Right lobe of liver (tissue), 4 donors: ENCODE measurements at regions not wholly inside any gene's neighbourhood (a gene's known extent, or its start where the extent isn't known, plus 50 kb on each side); places are given as distances from the start of the nearest gene placed in this dataset.

Source experiments
- POLR2A ChIP-seq: fragments of 450-650 bp; IDR thresholded peaks from one replicate; pipeline ENCODE4 v1.6.1; 2017; ENCODE audit warnings: antibody characterized with exemption, mild to moderate bottlenecking
- TF ChIP-seq, protein P1 (sequence below), 4 donors: fragments of 200-600 bp in 3 of 4; fragments of 450-650 bp in 1 of 4; IDR thresholded peaks; one replicate each; pipeline versions ENCODE4 v1.5.1 to v1.8.0; 2016 to 2022; ENCODE audit warnings: antibody characterized with exemption in 4 of 4, mild to moderate bottlenecking in 2 of 4
- donor health status: DM: no; HTN: no; CAD: no.
- donor health status: DM: no; HTN: no; CAD: no.
- donor health status: DM: no; HTN: yes; CAD: no.

DNA sequence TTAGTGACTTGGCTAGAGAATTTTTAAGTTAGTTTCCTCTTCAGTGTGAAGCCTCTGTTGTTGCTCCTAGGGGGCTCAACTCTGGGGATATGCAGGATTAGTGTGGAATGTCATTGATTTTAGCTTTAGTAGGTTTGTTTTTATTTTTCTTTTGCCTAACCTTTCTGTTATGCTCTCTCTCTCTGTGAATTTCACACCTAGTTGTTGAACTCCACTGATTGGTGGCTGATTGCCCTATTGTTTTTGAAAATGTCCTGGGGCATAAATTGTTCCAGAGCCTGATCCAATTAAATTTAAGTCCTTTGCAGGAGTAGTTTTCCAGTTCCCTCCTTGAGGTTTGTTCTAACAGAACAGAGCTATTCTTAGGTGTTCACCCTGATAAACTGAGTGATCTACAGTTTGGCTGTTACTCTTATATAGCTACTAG lies 393.3 kb upstream of the CTSO start:
- TF ChIP-seq, protein P1, sequence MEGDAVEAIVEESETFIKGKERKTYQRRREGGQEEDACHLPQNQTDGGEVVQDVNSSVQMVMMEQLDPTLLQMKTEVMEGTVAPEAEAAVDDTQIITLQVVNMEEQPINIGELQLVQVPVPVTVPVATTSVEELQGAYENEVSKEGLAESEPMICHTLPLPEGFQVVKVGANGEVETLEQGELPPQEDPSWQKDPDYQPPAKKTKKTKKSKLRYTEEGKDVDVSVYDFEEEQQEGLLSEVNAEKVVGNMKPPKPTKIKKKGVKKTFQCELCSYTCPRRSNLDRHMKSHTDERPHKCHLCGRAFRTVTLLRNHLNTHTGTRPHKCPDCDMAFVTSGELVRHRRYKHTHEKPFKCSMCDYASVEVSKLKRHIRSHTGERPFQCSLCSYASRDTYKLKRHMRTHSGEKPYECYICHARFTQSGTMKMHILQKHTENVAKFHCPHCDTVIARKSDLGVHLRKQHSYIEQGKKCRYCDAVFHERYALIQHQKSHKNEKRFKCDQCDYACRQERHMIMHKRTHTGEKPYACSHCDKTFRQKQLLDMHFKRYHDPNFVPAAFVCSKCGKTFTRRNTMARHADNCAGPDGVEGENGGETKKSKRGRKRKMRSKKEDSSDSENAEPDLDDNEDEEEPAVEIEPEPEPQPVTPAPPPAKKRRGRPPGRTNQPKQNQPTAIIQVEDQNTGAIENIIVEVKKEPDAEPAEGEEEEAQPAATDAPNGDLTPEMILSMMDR (IDR thresholded peaks at IDR 0.05) = no peak
- no peak for TF ChIP-seq POLR2A
